K562 (cell line): ENCODE measurements at regions not wholly inside any gene's neighbourhood (a gene's known extent, or its start where the extent isn't known, plus 50 kb on each side); places are given as distances from the start of the nearest gene placed in this dataset.

ENCODE experiments used
- ATAC-seq: fragments of 200-7000 bp; cut with Tn5 transposase; 3 replicates; pipeline ENCODE4 v1.9.1; 2020; ENCODE audit warnings: moderate library complexity
- BruUV-seq: library from RNA; stranded (reverse); fragments of 400-500 nt; replicated peaks from 2 replicates; lab custom pipeline; 2021; lab: Mats Ljungman, UMichigan
- CTCF ChIA-PET: fragments of 300-600 bp; formaldehyde crosslinking; extraction: SDS; loops from one replicate; lab custom pipeline; 2021; ENCODE audit warnings: low intra/inter-chr PET ratio; lab: Yijun Ruan, JAX
- POLR2A ChIA-PET: fragments of 300-600, 350-650 bp; sonication (Branson Sonifier 250); formaldehyde crosslinking; extraction: SDS; loops from one replicate; lab custom pipeline; 2021; ENCODE audit warnings: antibody characterized with exemption, inconsistent platforms; lab: Yijun Ruan, JAX
- DNase-seq, 4 experiments: peaks; one replicate each; pipeline versions ENCODE4 v3.0.0 to v3.0.0-alpha.2; 2011 to 2018; ENCODE audit warnings: low spot score in 3 of 4, mixed read lengths in 3 of 4; ENCODE audit errors: extremely low read depth in 1 of 4
- FAIRE-seq: peaks from 2 replicates; lab custom pipeline; 2011; peaks lifted over from hg19 to GRCh38; lab: Jason Lieb, UNC
- H2AFZ ChIP-seq: 2 replicates; pipeline ENCODE4 v1.6.0; 2011; ENCODE audit warnings: low read depth, low read length, control low read depth, inconsistent platforms
- H3K27ac ChIP-seq: fragments of 200-600 bp; 3 replicates; pipeline ENCODE4 v1.8.0; 2011; ENCODE audit warnings: low read depth, mild to moderate bottlenecking, control low read depth, inconsistent platforms, low read length, moderate library complexity, mixed read lengths; ENCODE audit errors: extremely low read depth
- H3K27me3 ChIP-seq, 2 experiments: fragments of 300-600 bp in 1 of 2; 2 replicates in 1 of 2; 3 replicates in 1 of 2; pipeline versions ENCODE4 v1.6.0 to v1.8.0; 2011; ENCODE audit warnings: inconsistent platforms in 2 of 2, low read length in 2 of 2, mild to moderate bottlenecking in 1 of 2, mixed read lengths in 1 of 2, moderate library complexity in 1 of 2; ENCODE audit not compliant: control insufficient read depth in 2 of 2, insufficient read depth in 2 of 2
- H3K36me3 ChIP-seq: fragments of 300-600 bp; 3 replicates; pipeline ENCODE4 v1.8.0; 2011; ENCODE audit warnings: mild to moderate bottlenecking, low read length, inconsistent platforms; ENCODE audit not compliant: control insufficient read depth, insufficient read depth
- H3K4me1 ChIP-seq, 2 experiments: fragments of 200-600 bp in 1 of 2; replicated peaks in 1 of 2; 2 replicates in 1 of 2; 3 replicates in 1 of 2; pipeline versions ENCODE4 v1.5.1 to v1.8.0; 2011; ENCODE audit warnings: inconsistent platforms in 2 of 2, low read length in 2 of 2, mild to moderate bottlenecking in 1 of 2, mixed read lengths in 1 of 2, moderate library complexity in 1 of 2; ENCODE audit not compliant: control insufficient read depth in 2 of 2, insufficient read depth in 2 of 2
- H3K4me2 ChIP-seq: 2 replicates; pipeline ENCODE4 v1.6.1; 2011; ENCODE audit warnings: low read length, control low read depth, inconsistent platforms, mixed read lengths; ENCODE audit not compliant: insufficient read depth
- H3K4me3 ChIP-seq: fragments of 200-600 bp; sonication (generic), shearing (Covaris generic); 2 replicates; pipeline ENCODE4 v1.5.1; 2016; ENCODE audit warnings: control low read depth, inconsistent platforms
- H3K79me2 ChIP-seq: fragments of 200-600 bp; 3 replicates; pipeline ENCODE4 v1.8.0; 2011; ENCODE audit warnings: low read length, inconsistent platforms; ENCODE audit not compliant: control insufficient read depth, insufficient read depth
- H3K9ac ChIP-seq, 2 experiments: 2 replicates each; pipeline versions ENCODE4 v1.6.0 to v1.6.1; 2011; ENCODE audit warnings: low read depth in 2 of 2, low read length in 2 of 2, control low read depth in 1 of 2, inconsistent platforms in 1 of 2, mild to moderate bottlenecking in 1 of 2, mixed read lengths in 1 of 2; ENCODE audit not compliant: insufficient read depth in 1 of 2
- H3K9me1 ChIP-seq: one replicate; pipeline ENCODE4 v1.6.0; 2011; ENCODE audit warnings: inconsistent platforms, mild to moderate bottlenecking, low read length, moderate library complexity; ENCODE audit not compliant: control insufficient read depth, insufficient read depth
- H3K9me3 ChIP-seq: replicated peaks from 2 replicates; pipeline ENCODE4 v1.5.1; 2011; ENCODE audit warnings: low read depth, low read length, inconsistent platforms; ENCODE audit not compliant: control insufficient read depth, insufficient read depth
- H4K20me1 ChIP-seq: replicated peaks from 2 replicates; pipeline ENCODE4 v1.6.1; 2011; ENCODE audit warnings: low read length, inconsistent platforms, mixed read lengths; ENCODE audit not compliant: control insufficient read depth, insufficient read depth
- DLX4 ChIP-seq: fragments of 250-450 bp; sonication (Bioruptor Pico); IDR thresholded peaks from 2 replicates; pipeline ENCODE4 v1.6.1; 2021; ENCODE audit warnings: mild to moderate bottlenecking
- ELF1 ChIP-seq: fragments of 200-800 bp; sonication (Bioruptor generic); IDR thresholded peaks from 2 replicates; pipeline ENCODE4 v1.6.1; 2016; ENCODE audit warnings: missing genetic modification characterization, missing compliant biosample characterization
- MEF2A ChIP-seq: IDR thresholded peaks from 2 replicates; pipeline ENCODE4 v1.6.1; 2011; ENCODE audit warnings: low read depth, mild to moderate bottlenecking, low read length, moderate library complexity; ENCODE audit not compliant: control insufficient read depth
- RFX1 ChIP-seq: fragments of 450-650 bp; IDR thresholded peaks from 2 replicates; pipeline ENCODE4 v1.6.1; 2016; ENCODE audit warnings: mild to moderate bottlenecking, moderate library complexity
- USF2 ChIP-seq: sonication (generic); formaldehyde crosslinking; IDR thresholded peaks from 2 replicates; pipeline ENCODE4 v1.5.0; 2020; ENCODE audit warnings: missing genetic modification reagents
- XRCC5 ChIP-seq: fragments of 200-400 bp; formaldehyde crosslinking; IDR thresholded peaks from 2 replicates; pipeline ENCODE4 v1.6.1; 2017; ENCODE audit warnings: low read depth, mild to moderate bottlenecking, low read length
- ZFP30 ChIP-seq: fragments of 250-450 bp; sonication (Bioruptor Pico); IDR thresholded peaks from 2 replicates; pipeline ENCODE4 v1.8.0; 2022; ENCODE audit warnings: moderate library complexity, mild to moderate bottlenecking, inconsistent platforms, borderline replicate concordance
- ZNF609 ChIP-seq: sonication (generic); formaldehyde crosslinking; IDR thresholded peaks from 2 replicates; pipeline ENCODE4 v1.8.1; 2023; ENCODE audit warnings: missing genetic modification reagents, mild to moderate bottlenecking, borderline replicate concordance
- WGBS: fragments of 100-300 bp; shearing (Covaris generic); methylation state at CpG from one replicate; pipeline ENCODE4 v1.1.6; 2016; ENCODE audit warnings: low coverage, mixed read lengths; ENCODE audit not compliant: insufficient coverage; ENCODE audit errors: missing lambda C conversion rate; 5-methylcytosine and 5-hydroxymethylcytosine counted together
- in situ Hi-C: fragments of 300-500 bp; cut with MboI; formaldehyde crosslinking; loops from 4 replicates; pipeline ENCODE4 v1.15.0; 2018; ENCODE audit warnings: inconsistent platforms, mixed read lengths
- intact Hi-C: fragments of 100-400 bp; cut with micrococcal nuclease; formaldehyde crosslinking; loops from 2 replicates; pipeline ENCODE4 v1.14.2; 2022
- TF ChIP-seq, protein P1 (sequence below), 2 experiments: fragments of 450-650 bp in 1 of 2; sonication (generic) in 1 of 2; formaldehyde crosslinking in 1 of 2; IDR thresholded peaks in 1 of 2; conservative IDR thresholded peaks in 1 of 2; 2 replicates each; pipeline versions ENCODE4 v1.6.1 to v1.8.1; 2016 to 2023; ENCODE audit warnings: mild to moderate bottlenecking in 2 of 2, moderate library complexity in 2 of 2, inconsistent platforms in 1 of 2, missing genetic modification reagents in 1 of 2
- TF ChIP-seq, protein P2 (sequence below): sonication (generic); formaldehyde crosslinking; IDR thresholded peaks from 2 replicates; pipeline ENCODE4 v1.8.1; 2023; ENCODE audit warnings: mild to moderate bottlenecking, missing genetic modification reagents
- TF ChIP-seq, protein P3 (sequence below): sonication (generic); formaldehyde crosslinking; IDR thresholded peaks from 2 replicates; pipeline ENCODE4 v1.4.0; 2020; ENCODE audit warnings: mild to moderate bottlenecking, missing genetic modification reagents

- in situ Hi-C loops = no loop called here
- no peak for ATAC-seq
- no peak overlapping the region for H3K4me3 ChIP-seq
- TF ChIP-seq ELF1 (no peak), ZNF609 (CRISPR knock-in tag) (no peak), DLX4 (no peak), USF2 (CRISPR knock-in tag) (no peak), RFX1 (no peak), MEF2A (no peak), ZFP30 (CRISPR knock-in tag) (no peak), XRCC5 (no peak)
- TF ChIP-seq, protein P1, sequence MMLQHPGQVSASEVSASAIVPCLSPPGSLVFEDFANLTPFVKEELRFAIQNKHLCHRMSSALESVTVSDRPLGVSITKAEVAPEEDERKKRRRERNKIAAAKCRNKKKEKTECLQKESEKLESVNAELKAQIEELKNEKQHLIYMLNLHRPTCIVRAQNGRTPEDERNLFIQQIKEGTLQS (IDR thresholded peaks at IDR 0.05) = no peak
- TF ChIP-seq, protein P1 (CRISPR knock-in tag; conservative IDR thresholded peaks at IDR 0.05) = no peak
- TF ChIP-seq, protein P2, sequence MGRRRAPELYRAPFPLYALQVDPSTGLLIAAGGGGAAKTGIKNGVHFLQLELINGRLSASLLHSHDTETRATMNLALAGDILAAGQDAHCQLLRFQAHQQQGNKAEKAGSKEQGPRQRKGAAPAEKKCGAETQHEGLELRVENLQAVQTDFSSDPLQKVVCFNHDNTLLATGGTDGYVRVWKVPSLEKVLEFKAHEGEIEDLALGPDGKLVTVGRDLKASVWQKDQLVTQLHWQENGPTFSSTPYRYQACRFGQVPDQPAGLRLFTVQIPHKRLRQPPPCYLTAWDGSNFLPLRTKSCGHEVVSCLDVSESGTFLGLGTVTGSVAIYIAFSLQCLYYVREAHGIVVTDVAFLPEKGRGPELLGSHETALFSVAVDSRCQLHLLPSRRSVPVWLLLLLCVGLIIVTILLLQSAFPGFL (CRISPR knock-in tag) = no peak
- TF ChIP-seq, protein P3, sequence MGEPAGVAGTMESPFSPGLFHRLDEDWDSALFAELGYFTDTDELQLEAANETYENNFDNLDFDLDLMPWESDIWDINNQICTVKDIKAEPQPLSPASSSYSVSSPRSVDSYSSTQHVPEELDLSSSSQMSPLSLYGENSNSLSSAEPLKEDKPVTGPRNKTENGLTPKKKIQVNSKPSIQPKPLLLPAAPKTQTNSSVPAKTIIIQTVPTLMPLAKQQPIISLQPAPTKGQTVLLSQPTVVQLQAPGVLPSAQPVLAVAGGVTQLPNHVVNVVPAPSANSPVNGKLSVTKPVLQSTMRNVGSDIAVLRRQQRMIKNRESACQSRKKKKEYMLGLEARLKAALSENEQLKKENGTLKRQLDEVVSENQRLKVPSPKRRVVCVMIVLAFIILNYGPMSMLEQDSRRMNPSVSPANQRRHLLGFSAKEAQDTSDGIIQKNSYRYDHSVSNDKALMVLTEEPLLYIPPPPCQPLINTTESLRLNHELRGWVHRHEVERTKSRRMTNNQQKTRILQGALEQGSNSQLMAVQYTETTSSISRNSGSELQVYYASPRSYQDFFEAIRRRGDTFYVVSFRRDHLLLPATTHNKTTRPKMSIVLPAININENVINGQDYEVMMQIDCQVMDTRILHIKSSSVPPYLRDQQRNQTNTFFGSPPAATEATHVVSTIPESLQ (CRISPR knock-in tag) = no peak
These were observed 286.6 kb upstream of the GATB start for GRCh38 chr4:152047451-152047850.

More at GRCh38 chr4:152047451-152047850, 286.6 kb upstream of the GATB start:
- Histone ChIP-seq H4K20me1 (no peaks in the 10 kb centered on the region), H3K4me1 (peaks cover 0 to 6% of the 10 kb centered on the region in 2 experiments; a peak in 1 of 5 replicates), H3K9me1 (no peaks in the 10 kb centered on the region), H3K27me3 (peaks cover 2 to 17% of the 10 kb centered on the region in 2 experiments; a peak in 3 of 5 replicates), H3K9me3 (no peaks in the 10 kb centered on the region), H3K36me3 (no peaks in the 10 kb centered on the region), H3K9ac (no peak overlapping the region), H3K79me2 (no peaks in the 10 kb centered on the region), H3K27ac (no peak overlapping the region), H3K4me2 (no peak overlapping the region), H2AFZ (no peak overlapping the region)
- intact Hi-C loops = no loop called here
- ChIA-PET POLR2A (interaction anchor here (0.8 to 1.1 kb wide), 2 partner anchors 18 to 36 kb away, joined by 3 read pairs; no protein-coding TSS in a partner anchor), CTCF (no interaction called here)
- no peak for FAIRE-seq
- no peak for DNase-seq
- WGBS = 0% methylated on average over 2 of the region's 2 CpGs
- BruUV-seq = no TSS peak
